ENCODE measurements at regions not wholly inside any gene's neighbourhood (a gene's known extent, or its start where the extent isn't known, plus 50 kb on each side); places are given as distances from the start of the nearest gene placed in this dataset.

DNA sequence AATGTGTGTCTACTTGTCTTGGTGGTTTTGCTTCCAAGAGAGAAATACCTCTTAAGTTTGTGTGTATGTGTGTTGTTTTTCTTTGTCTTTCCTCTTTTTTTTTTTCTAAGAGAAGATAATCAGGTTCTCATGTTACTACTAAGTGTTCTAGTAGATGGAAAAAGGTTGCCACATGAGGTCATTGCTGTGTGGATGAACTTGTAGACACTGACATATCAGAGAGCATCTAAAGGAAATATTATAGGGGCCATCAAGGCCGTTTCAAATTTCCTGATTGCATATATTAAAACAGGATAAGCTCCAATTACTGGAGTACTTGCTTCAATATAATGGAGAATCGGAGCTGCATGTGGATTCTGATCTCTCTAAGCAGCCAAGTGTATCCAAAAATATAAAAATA, 747.5 kb downstream of the NR2F2 start:
- no peaks in the 10 kb centered on the region for H3K36me3 ChIP-seq
- H3K27ac ChIP-seq = no peak overlapping the region
- no peaks in the 10 kb centered on the region for H3K27me3 ChIP-seq
- WGBS, 3 donors = 56 to 68% (median 59%) methylated on average over 2 of the region's 2 CpGs
- no peak overlapping the region for H3K4me3 ChIP-seq
- intact Hi-C loops (cut with DNase I) = no loop called here
- H3K4me1 ChIP-seq (ENCODE audit: insufficient read depth) = no peaks in the 10 kb centered on the region
- DNase-seq = no peak
- TF ChIP-seq, protein P1, sequence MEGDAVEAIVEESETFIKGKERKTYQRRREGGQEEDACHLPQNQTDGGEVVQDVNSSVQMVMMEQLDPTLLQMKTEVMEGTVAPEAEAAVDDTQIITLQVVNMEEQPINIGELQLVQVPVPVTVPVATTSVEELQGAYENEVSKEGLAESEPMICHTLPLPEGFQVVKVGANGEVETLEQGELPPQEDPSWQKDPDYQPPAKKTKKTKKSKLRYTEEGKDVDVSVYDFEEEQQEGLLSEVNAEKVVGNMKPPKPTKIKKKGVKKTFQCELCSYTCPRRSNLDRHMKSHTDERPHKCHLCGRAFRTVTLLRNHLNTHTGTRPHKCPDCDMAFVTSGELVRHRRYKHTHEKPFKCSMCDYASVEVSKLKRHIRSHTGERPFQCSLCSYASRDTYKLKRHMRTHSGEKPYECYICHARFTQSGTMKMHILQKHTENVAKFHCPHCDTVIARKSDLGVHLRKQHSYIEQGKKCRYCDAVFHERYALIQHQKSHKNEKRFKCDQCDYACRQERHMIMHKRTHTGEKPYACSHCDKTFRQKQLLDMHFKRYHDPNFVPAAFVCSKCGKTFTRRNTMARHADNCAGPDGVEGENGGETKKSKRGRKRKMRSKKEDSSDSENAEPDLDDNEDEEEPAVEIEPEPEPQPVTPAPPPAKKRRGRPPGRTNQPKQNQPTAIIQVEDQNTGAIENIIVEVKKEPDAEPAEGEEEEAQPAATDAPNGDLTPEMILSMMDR (IDR thresholded peaks at IDR 0.05) = no peak
- TF ChIP-seq EP300 (IDR thresholded peaks at IDR 0.05) = no peak
- TF ChIP-seq POLR2A (IDR thresholded peaks at IDR 0.05) = no peak
- H3K9me3 ChIP-seq = no peaks in the 10 kb centered on the region

GRCh38 chr15:97078591-97078990, 748.1 kb downstream of the NR2F2 start:
- intact Hi-C loops (cut with DNase I) = no loop called here
- no peak for DNase-seq
- H3K4me1 ChIP-seq (ENCODE audit: insufficient read depth) = no peaks in the 10 kb centered on the region
- H3K4me3 ChIP-seq = no peak overlapping the region
- H3K27me3 ChIP-seq = no peaks in the 10 kb centered on the region
- H3K36me3 ChIP-seq = no peaks in the 10 kb centered on the region
- TF ChIP-seq, protein P1 (IDR thresholded peaks at IDR 0.05) = no peak
- TF ChIP-seq EP300 (IDR thresholded peaks at IDR 0.05) (no peak), POLR2A (IDR thresholded peaks at IDR 0.05) (no peak)
- no peaks in the 10 kb centered on the region for H3K9me3 ChIP-seq
- WGBS, 3 donors = 49 to 64% (median 60%) methylated on average over 6 of the region's 6 CpGs
- no peak overlapping the region for H3K27ac ChIP-seq

- Histone ChIP-seq H3K9me3 (no peaks in the 10 kb centered on the region), H3K4me3 (no peak overlapping the region), H3K27me3 (no peaks in the 10 kb centered on the region), H3K36me3 (no peaks in the 10 kb centered on the region), H3K27ac (no peak overlapping the region), H3K4me1 (ENCODE audit: insufficient read depth) (no peaks in the 10 kb centered on the region)
- no peak for TF ChIP-seq POLR2A (IDR thresholded peaks at IDR 0.05)
- TF ChIP-seq EP300 (IDR thresholded peaks at IDR 0.05) = no peak
- TF ChIP-seq, protein P1 (IDR thresholded peaks at IDR 0.05) = no peak
- no peak for DNase-seq
- WGBS, 3 donors = 73 to 75% (median 73%) methylated on average over 6 of the region's 6 CpGs
- intact Hi-C loops (cut with DNase I) = no loop called here
Measured at GRCh38 chr15:97081666-97082226, 751.2 kb downstream of the NR2F2 start.

DNA sequence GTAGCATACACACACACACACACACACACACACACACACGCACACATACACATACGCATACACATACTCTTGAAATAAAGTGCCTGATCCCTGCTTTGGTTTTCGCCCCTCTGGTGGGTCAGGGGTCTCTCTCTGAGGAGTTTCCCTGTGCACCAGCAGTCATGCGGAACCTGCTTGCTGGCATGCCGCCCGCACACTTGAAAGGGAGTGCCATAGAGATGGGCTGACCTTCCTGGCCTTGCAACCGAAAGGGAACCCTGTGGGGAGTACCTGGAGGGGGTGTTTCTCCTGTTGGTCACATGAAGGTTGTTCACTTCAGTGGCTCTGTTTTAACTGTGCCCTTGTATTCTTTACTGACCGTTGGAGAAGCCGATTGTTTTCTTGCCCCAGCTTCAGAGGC, 752.3 kb downstream of the NR2F2 start:
- 58 to 68% (median 62%) methylated on average over 9 of the region's 9 CpGs for WGBS, 3 donors
- Histone ChIP-seq H3K4me1 (ENCODE audit: insufficient read depth) (no peaks in the 10 kb centered on the region), H3K27ac (no peak overlapping the region), H3K9me3 (no peaks in the 10 kb centered on the region), H3K27me3 (no peaks in the 10 kb centered on the region), H3K36me3 (no peaks in the 10 kb centered on the region), H3K4me3 (no peak overlapping the region)
- intact Hi-C loops (cut with DNase I) = no loop called here
- DNase-seq = no peak
- TF ChIP-seq, protein P1 (IDR thresholded peaks at IDR 0.05) = no peak
- TF ChIP-seq EP300 (IDR thresholded peaks at IDR 0.05) (no peak), POLR2A (IDR thresholded peaks at IDR 0.05) (no peak)

Data from ovary (tissue), 7 donors.